Stimulated activated CD4-positive, alpha-beta T cell treated with anti-CD3 and anti-CD28 coated beads, Interleukin-1b, Interleukin-23, amount 100 ng/mL, for 48 hours (primary cell): ENCODE measurements at regions not wholly inside any gene's neighbourhood (a gene's known extent, or its start where the extent isn't known, plus 50 kb on each side); places are given as distances from the start of the nearest gene placed in this dataset.

Experiments used
- DNase-seq: peaks from one replicate; pipeline ENCODE4 v3.0.0-alpha.2; 2020

DNA sequence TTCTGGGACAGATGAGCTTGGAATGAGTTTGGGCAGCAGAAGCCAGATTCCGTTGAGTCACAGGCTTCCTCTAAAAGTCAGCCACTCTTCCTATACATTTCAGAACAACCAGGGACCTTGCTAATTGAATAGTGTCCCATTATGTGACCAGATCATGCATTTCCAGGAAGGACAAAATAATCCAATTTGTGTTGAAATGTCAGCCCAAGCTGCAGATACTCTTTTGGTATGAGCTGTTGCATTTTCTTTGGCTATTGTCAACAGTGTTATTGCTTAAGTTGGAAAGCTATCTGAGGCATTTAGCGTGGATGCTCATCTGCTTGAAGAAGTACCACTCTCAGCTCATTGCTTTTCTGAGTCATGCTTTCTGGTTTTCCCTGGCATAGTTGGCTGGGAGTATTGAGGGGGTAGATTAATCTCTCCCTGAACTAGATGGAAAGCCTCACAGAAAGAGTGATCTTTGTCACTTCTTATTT is 223.7 kb upstream of the HABP2 start:
- no peak for DNase-seq

DNA sequence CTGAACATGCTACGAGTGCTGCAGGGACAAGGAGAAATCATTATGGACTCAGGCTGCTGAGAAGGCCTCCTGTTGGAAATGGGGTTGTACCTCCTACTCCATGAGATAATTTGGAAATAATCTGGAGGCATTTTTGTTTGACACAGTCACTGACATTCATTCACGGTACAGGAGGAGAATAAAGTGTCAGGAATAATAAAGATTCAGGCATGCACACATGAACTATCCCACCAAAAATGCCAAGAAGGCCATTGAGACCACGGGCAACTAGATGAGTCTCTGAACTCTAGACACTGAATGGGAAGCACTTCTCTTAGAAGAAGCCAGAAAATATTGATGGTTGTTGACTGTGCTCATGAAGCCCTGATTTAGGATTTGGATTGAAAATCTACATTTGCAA is 220.9 kb upstream of the HABP2 start:
- DNase-seq, result no peak

DNA sequence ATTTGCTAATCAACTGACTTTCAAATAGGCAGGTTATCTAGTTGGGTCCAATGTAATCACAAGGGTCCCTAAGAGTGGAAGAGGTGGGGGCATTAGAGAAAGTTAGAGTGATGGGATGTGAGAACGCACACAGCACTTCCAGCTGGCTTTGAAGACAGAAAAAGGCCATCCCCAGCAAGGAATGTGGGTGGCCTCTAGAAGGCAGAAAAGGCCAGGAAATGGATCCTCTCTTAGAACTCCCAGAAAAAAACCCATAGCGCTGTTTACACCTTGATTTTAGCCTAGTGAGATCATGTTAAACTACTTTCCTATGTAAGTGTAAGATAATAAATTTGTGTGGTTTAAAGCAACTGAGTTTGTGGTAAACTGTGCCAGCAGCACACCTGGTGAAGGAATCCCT is 219.5 kb upstream of the HABP2 start:
- DNase-seq, result no peak

DNA sequence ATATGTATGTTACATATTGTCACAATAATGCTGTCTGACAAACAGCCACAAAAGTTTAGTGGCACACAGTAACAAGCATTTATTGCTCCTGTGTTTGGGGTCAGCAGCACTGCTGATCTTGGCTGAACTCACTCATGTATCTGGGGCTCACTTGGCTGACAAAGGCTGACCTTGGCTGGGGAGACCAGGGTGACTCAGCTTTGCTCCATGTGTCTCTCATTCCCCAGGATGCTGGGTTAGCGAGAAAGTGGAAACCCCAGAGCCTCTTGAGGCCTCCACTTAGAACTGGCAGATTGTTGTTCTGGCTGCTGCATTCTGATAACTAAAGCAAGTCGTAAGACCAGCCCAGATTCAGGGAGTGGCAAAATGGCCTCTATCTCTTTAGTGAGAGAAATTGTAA is 217.3 kb upstream of the HABP2 start:
- no peak for DNase-seq

DNA sequence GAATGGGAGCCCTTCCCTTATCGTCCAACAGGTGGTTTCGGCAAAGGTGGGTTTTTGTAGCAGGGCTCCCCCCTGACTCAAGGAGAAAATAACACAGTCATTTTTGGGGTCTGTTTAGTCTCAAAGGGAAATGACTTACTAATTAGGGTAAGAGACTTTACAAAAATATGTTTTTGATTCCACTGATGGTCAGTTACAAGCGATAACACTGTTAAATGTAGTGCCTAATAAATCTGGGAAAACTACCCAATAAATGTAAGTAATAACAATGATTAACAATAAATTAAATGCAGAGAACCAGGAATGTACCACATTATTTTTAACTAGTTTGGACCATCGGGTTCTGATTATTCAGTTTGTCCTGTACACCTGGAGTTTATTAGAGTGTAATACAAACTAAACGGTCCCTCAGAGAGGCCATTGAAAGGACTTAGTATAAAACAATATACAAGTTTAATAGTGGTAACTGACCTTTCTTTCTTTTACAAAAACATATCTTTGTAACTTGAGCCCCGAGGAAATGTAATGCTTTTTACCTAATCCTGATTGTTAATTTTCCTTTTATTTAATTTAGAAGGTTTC is 216.2 kb upstream of the HABP2 start:
- DNase-seq, result no peak

DNA sequence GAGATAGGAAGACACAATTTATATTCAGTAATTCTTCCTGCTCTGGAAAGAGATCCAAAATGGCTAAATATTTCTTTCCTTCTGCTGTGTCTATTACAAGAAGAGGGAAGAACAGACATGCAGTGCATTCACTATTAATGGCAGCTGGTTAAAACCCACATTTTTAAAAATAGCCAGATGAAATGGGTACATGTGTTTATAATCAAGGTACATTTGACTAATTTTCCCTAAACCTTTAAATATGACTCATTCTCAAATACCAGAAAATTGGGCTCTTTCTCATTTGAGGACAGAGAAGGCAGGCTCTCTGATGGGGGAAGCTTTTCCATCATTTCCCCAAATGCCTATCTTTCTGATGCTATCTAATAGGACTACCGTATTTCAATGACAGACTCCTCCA is 215.7 kb upstream of the HABP2 start:
- DNase-seq, result no peak

DNA sequence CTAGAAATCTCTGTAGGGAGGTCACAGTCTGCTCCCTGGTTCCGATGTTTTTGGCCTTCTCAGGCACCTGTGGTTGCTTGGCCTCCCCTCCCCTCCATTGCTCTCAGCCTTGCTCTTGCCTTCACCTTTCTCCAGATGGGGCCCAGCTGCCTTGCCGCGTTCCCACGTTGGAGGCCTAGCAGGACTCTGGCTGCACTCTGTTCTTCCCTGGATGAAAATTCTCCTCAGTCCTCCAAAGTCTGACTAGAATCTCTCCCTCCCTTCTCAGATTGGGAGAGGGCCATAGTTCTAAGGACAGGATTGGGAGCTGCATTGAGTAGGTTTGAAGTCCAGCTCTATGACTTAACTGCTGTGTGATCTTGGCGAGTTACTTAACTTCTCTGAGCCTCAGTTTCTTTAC is 213.7 kb upstream of the HABP2 start:
- no peak for DNase-seq

DNA sequence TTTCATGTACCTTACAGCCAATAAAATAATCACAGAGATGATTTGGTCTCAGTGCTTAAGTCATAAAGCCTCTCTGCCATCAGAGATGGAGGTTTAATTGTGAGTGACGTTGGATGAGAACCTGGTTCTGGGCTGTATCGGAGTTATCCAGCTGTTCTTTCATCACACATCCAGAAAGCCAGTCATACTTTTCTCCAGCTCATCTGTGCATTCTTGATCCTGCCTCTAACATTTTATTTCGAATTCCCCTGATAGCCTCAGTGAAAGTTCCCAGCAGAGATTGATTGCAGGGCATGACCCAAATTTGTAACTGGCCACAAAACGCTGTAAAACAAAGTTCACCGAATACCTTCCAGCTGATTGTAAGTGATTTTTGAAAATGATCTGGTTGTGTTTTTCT is 212.6 kb upstream of the HABP2 start:
- no peak for DNase-seq

DNA sequence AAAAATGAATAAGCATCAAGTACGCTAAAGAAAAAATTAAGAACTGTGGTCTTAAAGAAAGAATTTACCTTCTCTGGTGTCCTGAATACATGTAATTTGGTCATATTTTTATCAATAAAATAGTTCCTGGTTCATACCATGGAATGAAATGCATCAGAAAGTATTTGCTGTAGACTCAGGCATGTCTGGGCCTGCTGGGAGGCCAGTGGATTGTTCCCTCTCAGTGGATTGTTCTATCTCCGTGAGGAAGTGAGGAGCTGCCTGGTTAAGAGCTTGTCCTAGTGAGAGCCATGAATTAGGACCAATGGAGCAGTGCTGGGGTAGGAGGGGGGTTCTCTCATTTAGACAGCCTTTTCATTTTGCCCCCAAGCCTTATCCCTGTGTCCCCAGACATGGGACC is 211.7 kb upstream of the HABP2 start:
- DNase-seq, result no peak

DNA sequence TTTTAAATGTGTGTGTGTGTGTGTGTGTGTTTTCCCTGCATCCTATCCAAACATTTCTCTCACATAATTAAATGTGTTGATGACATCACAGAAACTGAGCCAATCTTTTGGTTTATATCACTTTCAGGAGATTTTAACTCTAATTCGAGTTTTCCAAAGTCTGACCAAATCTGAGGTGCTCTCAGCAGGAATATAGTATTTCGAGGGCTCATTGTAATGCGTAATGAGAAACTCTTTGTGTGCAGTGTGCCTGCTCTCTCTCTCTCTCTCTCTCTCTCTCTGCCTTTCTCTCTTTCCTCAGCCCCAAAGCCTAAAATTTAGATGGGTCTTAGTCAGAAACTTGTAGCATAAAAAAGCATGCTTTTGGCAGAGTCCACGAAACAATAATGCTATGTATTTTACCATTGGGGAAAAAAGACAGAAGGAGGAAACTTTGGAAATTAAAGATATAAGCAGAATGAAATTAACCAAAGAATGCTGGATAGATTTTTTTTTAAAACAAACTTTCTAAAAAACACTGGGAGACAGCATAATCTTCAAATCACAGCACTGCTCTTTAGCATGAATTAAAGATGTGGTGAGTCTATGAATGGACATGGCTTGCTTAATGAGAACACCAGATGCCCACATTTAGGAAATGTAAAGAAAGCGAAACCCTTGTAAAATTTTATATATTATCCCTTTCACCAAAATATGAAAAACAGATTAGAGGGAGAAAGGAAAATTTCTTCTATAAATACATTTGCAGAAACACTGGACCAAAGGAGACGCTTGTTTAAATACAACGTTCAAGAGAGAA is 206.8 kb upstream of the HABP2 start:
- no peak for DNase-seq

DNA sequence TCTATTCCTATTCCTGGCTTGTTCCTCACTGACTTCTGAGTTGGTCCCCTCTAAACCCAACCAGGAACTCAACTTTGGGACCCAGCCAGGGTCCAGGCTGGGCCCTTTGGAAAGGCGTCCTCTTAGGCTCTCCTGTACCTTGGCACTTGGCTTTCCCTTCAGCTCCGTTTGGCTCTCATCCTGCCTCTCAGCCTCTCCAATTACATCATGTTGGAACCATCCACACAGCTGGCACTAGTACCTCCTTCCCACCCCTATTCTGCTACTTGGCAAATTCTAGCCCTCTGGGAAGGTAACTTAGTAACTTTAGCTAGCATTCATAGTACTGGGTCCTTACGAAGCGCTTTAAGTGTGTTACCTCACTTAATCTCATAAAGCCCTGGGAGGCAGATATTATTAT is 205.3 kb upstream of the HABP2 start:
- no peak for DNase-seq

DNA sequence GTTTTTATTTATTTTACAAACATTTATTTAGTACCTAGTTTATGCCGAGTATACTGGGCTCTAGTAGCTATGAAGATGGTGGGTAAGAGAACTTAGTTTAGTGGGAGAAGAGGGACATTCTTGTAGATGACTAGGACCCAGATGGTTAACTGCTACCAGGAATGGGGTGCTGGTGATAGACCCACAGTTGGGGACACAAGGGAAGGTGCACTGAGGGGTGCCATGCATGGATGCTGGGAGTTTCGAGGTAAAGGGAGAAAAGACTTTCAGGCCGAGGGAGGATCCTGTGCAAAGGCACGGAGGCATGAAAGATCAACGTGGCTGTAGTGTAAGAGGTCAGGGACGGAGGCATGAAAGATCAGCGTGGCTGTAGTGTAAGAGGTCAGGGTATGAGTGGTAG is 204.2 kb upstream of the HABP2 start:
- DNase-seq, result no peak

DNA sequence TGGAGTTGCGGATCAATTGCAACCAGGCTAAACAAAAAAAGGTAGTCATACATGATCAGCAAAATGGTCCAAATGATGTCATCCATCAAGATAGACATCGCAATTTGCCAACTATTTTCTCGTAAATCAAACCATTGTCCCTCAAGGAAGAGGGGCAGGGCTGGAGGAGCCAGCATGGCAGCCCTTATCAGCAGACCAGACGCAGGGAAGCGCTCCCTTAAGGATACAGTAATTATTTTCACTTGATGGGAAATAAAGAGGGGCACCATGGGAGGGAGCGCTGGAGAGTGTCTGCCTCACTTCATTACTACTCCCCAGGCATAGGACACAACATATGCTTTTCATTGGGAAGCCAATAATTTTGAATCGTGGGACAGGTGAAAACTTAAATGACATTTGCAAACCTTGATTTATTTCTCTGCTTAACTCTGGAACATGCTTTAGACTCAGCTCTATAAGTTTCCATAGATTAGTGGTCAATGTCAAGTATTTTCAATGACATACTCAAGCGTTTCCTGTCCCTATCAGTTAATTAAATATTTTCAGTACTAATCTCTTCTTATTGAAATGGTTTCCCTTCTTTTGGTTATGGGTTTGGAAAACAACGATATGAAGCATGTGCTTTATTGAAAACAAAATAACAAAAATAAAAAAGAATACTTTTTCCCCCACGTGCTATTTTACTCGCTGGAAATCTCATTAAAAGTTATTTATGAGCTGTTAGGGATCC is 202.4 kb upstream of the HABP2 start:
- no peak for DNase-seq

DNA sequence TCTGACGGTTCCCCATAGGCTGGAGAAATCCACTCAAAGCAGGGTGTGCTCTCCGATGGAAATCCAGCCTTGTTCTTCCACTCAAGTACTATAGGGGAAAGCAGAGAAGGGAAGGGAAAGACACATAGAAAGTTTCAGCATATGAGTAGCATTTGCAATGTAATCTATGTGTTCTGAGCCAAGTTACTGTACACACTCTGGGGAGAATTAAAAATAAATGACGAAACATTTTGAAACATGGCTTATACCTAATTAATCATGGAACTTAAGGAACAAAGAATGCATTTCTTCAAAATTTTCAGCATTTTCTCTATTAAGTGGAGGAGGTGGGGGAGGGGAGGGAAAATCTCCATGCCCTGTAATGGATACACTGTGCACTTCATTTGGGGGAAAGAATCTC is 198.1 kb upstream of the HABP2 start:
- no peak for DNase-seq

DNA sequence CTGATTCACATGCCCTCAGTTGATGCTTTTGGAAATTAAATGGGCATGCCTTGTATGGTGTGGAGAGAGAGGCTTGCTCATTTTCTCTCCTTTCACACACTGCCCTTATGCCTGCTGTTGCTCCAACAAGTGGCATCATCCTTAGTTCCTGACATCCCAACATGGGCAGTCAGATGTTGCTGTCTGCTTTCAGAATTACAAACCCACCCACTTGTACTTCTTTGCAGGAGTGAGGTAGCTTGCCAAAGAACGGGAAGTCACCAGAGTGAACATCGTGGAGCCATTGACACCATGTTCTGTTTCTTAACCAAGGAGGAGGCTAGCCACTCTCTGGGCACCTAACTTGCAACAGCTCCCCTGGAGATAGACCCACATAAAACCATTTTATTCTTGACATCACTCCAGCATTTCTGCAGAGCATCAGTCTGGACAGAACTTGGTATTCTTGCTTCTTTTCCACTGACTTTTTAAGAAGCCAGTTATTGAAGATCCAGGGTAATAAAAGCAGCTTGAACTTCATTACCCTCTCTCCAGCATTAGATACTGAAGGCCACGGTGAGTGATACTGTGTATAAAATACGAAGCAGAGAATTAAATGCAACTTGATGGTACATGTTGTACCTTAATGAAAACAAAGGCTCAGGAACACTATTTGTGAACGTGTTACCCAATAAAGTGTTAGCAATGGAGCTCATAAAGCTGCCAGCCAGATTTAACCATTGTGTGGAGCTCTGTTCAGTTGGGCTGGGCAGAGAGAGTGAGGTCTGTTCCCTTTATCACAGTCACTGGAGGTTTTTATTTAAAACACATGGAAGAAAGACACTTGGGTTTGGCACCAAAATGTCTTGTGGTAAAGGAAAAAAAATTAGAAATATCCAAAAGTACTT is 195.8 kb upstream of the HABP2 start:
- no peak for DNase-seq

DNA sequence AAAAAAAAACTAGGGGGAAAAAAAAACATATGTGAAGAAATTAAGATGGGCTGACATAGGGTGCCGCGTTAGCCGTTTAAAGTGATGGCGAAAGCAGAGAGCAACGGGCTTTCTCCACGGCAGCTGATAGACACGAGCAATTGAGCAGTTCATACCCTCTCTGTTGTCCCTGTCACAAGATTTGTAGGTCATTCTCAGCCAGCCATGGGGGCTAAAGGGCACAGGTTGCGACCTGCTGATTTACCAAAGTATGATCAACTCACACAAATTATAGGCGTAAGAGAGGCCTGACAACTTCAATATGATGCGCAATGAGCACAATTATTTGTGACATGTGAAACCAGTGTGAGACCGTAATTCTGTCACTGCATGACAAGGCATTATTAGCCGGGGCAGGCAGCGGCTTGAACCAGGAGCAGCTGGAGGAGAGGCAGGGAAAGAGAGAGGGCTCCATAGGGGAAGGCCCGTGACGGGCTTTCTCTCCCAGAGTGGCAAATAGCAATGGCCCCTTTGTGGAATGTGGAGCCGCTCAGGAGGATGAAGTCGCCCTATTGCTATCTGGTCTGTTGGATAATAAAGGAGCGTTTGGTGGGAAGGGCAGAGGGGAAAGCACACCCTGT is 195.1 kb upstream of the HABP2 start:
- DNase-seq, result no peak

DNA sequence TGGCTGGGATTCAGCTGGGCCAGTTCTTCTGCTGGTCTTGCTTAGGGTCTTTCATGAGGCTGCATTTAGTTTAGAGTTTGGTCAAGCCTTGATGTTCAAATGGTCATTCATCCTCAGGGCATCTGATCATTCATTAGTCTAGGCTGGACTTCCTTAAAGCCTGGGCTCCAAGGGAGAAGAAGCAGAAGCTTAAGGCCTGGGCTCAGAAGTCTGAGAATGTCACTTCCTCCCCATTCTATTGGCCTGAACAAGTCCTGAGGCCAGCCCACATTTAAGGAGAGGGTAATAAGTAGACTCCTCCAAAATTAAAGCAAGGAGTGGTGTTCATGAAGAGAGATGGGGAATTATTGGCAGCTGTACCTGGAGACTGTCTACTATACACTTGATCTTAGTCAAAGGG is 193.2 kb upstream of the HABP2 start:
- no peak for DNase-seq

DNA sequence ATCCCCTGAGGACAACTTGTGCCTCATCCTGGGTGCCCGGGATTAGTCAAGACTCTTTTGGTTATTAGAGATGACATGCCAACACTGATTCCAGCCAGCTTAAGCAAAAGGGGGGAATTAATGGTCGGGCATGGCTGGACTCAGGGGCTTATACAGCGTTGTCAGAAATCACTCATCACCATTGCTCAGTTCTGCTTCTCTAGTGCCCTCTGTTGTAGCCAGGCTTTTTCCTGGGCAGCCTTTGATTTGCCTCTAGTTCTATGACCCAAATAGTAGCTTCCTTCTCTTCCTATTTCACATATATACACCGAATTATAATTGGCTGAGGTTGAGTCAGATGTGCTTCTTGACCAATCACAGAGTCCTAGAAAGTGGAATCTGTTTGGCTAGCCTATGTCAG is 192.0 kb upstream of the HABP2 start:
- DNase-seq, result no peak

DNA sequence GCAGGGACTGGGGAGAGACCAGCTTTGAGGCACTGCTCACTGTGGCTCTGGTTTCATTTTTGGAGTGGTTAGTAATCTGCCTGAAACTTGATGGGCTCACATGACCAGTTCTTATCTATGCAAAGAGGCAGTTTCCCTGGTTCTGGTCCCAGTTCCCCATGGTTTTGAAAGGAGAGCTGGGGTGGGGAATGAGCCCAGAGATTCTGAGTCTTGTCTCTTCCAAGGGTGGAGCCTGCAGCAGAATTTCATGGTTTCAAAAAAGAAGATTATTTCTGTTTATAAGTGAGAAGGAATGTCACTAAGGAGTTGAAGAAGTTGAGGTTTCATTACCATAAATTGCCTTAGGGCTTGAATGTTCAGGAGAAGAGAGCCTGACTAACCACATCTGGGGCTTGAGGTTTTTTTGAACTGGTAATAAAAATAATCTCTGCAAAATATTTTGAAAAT is 190.2 kb upstream of the HABP2 start:
- DNase-seq, result no peak

DNA sequence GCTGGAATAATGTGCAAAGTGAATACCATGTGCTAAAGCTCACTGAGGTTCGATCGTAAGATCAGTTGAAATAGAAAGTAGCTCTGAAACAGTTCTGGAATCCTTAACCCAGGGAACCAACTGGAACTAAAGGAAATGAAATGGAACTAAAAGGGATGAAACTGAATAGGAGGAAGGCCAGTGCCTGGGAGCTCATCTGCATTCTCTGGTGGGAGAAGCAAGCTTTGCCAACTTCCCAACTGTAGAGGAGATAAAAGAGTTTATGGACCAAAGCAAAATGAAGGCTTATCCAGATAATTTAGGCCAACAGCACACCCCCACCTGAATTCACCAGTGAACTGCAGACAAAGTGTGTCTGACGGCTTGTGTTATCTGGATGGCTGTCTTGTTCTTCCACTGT is 188.6 kb upstream of the HABP2 start:
- no peak for DNase-seq

DNA sequence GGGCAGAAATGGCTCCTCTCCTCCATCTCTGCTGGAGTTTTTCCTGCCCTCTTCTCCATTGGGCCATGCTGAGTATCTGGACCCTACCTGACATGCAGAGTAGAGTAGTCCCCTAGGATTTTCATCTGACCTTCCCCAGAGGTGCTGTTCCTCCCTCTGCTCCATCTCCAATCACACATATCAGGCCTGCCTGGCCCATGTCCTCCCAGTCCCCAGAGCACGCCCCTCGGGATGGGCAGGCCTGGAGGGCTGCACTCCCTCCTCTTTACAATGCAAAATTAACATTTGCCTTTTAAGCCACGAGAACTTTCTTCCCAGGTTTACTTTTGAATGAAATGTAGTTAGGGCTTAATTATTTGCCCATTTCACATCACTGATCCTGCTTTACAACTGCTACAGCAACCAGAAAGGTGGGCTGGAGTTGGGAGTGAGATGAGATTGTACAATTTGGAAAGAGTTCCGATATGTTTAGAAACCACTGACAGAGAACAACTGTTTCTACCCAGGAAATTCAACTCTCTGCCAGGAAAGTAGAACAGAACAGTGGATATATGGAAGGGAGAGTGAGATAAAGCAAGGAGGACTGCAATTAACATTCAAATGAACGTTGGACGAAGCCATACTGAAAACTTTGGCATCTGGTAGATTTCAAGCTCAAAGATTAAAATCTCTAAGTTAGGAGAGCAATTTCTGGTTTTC is 184.0 kb upstream of the HABP2 start:
- DNase-seq, result no peak

DNA sequence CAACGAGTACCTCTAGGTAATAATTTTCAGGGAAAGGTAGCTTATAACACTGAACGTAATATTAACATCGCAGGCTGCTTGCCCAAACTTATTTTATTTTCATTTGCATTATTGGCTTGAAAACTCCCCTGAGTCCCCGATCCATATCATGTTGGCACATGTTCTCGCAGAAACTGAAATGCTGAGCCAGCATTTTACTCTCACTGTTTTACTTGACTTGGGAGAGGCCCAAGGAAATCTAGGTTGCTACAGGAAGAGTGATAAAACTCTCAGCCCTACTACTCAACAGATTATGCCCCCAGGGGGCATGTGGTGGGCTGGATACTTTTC is 183.5 kb upstream of the HABP2 start:
- no peak for DNase-seq
